ENCODE measurements at regions not wholly inside any gene's neighbourhood (a gene's known extent, or its start where the extent isn't known, plus 50 kb on each side); places are given as distances from the start of the nearest gene placed in this dataset.
"Not testable (repeated sequence)": the region's sequence is repeated elsewhere in the genome, so short reads cannot be mapped to it uniquely, and the experiment has no call there.

DNA sequence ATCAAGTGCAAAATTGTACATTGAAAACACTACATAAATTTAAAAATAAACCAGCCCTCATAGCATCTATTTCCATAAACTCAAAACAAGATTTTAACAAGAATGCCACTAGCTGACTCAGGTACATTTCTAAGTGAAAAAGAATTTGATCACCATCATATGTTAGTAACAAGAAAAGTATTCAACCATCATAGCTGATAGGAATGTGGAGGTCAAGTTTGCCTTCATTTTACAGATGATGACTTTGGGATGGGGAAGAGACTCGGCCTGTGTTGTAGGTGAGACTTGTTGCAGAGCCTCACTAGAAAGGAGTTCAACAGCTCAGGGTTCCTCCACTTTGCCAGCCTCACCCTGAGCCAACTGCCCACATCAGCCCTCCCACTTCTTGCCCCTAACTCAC is 318.8 kb upstream of the FAM78B start:
- H3K4me1 Mint-ChIP-seq (ENCODE audit: low read depth): peaks cover 15% of the 10 kb centered on the region
- intact Hi-C loops (cut with micrococcal nuclease): no loop called here
- no peak for DNase-seq
- no peaks in the 10 kb centered on the region for H3K36me3 Mint-ChIP-seq (ENCODE audit: low read depth)
- TF ChIP-seq, protein P1, sequence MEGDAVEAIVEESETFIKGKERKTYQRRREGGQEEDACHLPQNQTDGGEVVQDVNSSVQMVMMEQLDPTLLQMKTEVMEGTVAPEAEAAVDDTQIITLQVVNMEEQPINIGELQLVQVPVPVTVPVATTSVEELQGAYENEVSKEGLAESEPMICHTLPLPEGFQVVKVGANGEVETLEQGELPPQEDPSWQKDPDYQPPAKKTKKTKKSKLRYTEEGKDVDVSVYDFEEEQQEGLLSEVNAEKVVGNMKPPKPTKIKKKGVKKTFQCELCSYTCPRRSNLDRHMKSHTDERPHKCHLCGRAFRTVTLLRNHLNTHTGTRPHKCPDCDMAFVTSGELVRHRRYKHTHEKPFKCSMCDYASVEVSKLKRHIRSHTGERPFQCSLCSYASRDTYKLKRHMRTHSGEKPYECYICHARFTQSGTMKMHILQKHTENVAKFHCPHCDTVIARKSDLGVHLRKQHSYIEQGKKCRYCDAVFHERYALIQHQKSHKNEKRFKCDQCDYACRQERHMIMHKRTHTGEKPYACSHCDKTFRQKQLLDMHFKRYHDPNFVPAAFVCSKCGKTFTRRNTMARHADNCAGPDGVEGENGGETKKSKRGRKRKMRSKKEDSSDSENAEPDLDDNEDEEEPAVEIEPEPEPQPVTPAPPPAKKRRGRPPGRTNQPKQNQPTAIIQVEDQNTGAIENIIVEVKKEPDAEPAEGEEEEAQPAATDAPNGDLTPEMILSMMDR (IDR thresholded peaks at IDR 0.05): no peak
- H3K27ac Mint-ChIP-seq: no peak overlapping the region
- ChIA-PET POLR2A (no interaction called here), CTCF (no interaction called here)
- ATAC-seq: no peak
- no peaks in the 10 kb centered on the region for H3K9me3 Mint-ChIP-seq
- H3K4me3 Mint-ChIP-seq: no peak overlapping the region
- no peaks in the 10 kb centered on the region for H3K27me3 Mint-ChIP-seq

- H3K4me3 Mint-ChIP-seq: no peak overlapping the region
- DNase-seq (no peak), ATAC-seq (no peak)
- TF ChIP-seq, protein P1 (IDR thresholded peaks at IDR 0.05): no peak
- intact Hi-C loops (cut with micrococcal nuclease): no loop called here
- H3K27ac Mint-ChIP-seq: no peak overlapping the region
- CTCF ChIA-PET: interaction anchor here (5.2 kb wide), 1 partner anchor 8 kb away, joined by 44 read pairs; no protein-coding TSS in a partner anchor
- POLR2A ChIA-PET: no interaction called here
- H3K4me1 Mint-ChIP-seq (ENCODE audit: low read depth): peaks cover 15% of the 10 kb centered on the region
- H3K36me3 Mint-ChIP-seq (ENCODE audit: low read depth): no peaks in the 10 kb centered on the region
- no peaks in the 10 kb centered on the region for H3K27me3 Mint-ChIP-seq
- peaks cover 2% of the 10 kb centered on the region for H3K9me3 Mint-ChIP-seq
These were observed 321.5 kb upstream of the FAM78B start for GRCh38 chr1:166488327-166488726.

GRCh38 chr1:166489356-166489669 is 322.5 kb upstream of the FAM78B start:
- ChIA-PET POLR2A (interaction anchor here (0.9 kb wide), 1 partner anchor 350 kb away, joined by 3 read pairs; the partner anchor contains the start of gene POGK), CTCF (interaction anchor here (5.2 kb wide), 1 partner anchor 9 kb away, joined by 44 read pairs; no protein-coding TSS in a partner anchor)
- Mint-ChIP-seq H3K27me3 (no peaks in the 10 kb centered on the region), H3K4me3 (no peak overlapping the region), H3K27ac (no peak overlapping the region), H3K4me1 (ENCODE audit: low read depth) (peaks cover 15% of the 10 kb centered on the region), H3K36me3 (ENCODE audit: low read depth) (no peaks in the 10 kb centered on the region), H3K9me3 (peaks cover 2% of the 10 kb centered on the region)
- intact Hi-C loops (cut with micrococcal nuclease): no loop called here
- ATAC-seq: no peak
- TF ChIP-seq, protein P1 (IDR thresholded peaks at IDR 0.05): no peak
- DNase-seq: no peak

GRCh38 chr1:166489670-166490436 is 323.1 kb upstream of the FAM78B start:
- ATAC-seq (peak; percentile 81), DNase-seq (peak; percentile 70)
- POLR2A ChIA-PET: interaction anchor here (0.8 to 0.9 kb wide), 3 partner anchors 10 to 380 kb away, joined by 3 to 4 read pairs (median 3); partner anchors contain the start of gene POGK
- peaks cover 1% of the 10 kb centered on the region for H3K27me3 Mint-ChIP-seq
- peaks cover 2% of the 10 kb centered on the region for H3K9me3 Mint-ChIP-seq
- TF ChIP-seq, protein P1 (IDR thresholded peaks at IDR 0.05): no peak
- no peaks in the 10 kb centered on the region for H3K36me3 Mint-ChIP-seq (ENCODE audit: low read depth)
- CTCF ChIA-PET: interaction anchor here (5.2 kb wide), 1 partner anchor 10 kb away, joined by 44 read pairs; no protein-coding TSS in a partner anchor
- H3K4me3 Mint-ChIP-seq: no peak overlapping the region
- peaks cover 15% of the 10 kb centered on the region for H3K4me1 Mint-ChIP-seq (ENCODE audit: low read depth)
- intact Hi-C loops (cut with micrococcal nuclease): loop anchor here (5.0 kb wide), 1 partner anchor 563 kb away; no protein-coding TSS in a partner anchor
- no peak overlapping the region for H3K27ac Mint-ChIP-seq

- no peak overlapping the region for H3K27ac Mint-ChIP-seq
- peaks cover 2% of the 10 kb centered on the region for H3K9me3 Mint-ChIP-seq
- intact Hi-C loops (cut with micrococcal nuclease): loop anchor here (5.0 kb wide), 1 partner anchor 563 kb away; no protein-coding TSS in a partner anchor
- POLR2A ChIA-PET: interaction anchor here (0.8 to 0.9 kb wide), 2 partner anchors 10 to 379 kb away, joined by 3 to 4 read pairs; no protein-coding TSS in a partner anchor
- H3K27me3 Mint-ChIP-seq: peaks cover 5% of the 10 kb centered on the region
- no peak for DNase-seq
- peaks cover 15% of the 10 kb centered on the region for H3K4me1 Mint-ChIP-seq (ENCODE audit: low read depth)
- CTCF ChIA-PET: interaction anchor here (5.2 kb wide), 1 partner anchor 11 kb away, joined by 44 read pairs; no protein-coding TSS in a partner anchor
- no peak for ATAC-seq
- no peak overlapping the region for H3K4me3 Mint-ChIP-seq
- no peaks in the 10 kb centered on the region for H3K36me3 Mint-ChIP-seq (ENCODE audit: low read depth)
- TF ChIP-seq, protein P1 (IDR thresholded peaks at IDR 0.05): no peak
These were observed 323.7 kb upstream of the FAM78B start for GRCh38 chr1:166490437-166490991.

DNA sequence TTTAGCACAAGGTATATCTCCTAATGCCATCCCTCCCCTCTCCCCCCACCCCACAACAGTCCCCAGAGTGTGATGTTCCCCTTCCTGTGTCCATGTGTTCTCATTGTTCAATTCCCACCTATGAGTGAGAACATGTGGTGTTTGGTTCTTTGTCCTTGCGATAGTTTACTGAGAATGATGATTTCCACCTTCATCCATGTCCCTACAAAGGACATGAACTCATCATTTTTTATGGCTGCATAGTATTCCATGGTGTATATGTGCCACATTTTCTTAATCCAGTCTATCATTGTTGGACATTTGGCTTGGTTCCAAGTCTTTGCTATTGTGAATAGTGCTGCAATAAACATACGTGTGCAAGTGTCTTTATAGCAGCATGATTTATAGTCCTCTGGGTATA is 327.0 kb upstream of the FAM78B start:
- DNase-seq; H3K36me3 Mint-ChIP-seq (ENCODE audit: low read depth); POLR2A ChIA-PET; CTCF ChIA-PET; H3K9me3 Mint-ChIP-seq; H3K4me1 Mint-ChIP-seq (ENCODE audit: low read depth); H3K4me3 Mint-ChIP-seq; ATAC-seq; H3K27ac Mint-ChIP-seq: not testable (repeated sequence)
- intact Hi-C loops (cut with micrococcal nuclease): loop anchor here (5.0 kb wide), 1 partner anchor 566 kb away; no protein-coding TSS in a partner anchor
- H3K27me3 Mint-ChIP-seq: peaks cover 15% of the 10 kb centered on the region
